Hepatic stellate cell (primary cell): ENCODE measurements at regions not wholly inside any gene's neighbourhood (a gene's known extent, or its start where the extent isn't known, plus 50 kb on each side); places are given as distances from the start of the nearest gene placed in this dataset.
A peak's percentile ranks its signal among the peaks of the same experiment; 100 is the strongest.

Experiments
- DNase-seq: peaks from one replicate; pipeline ENCODE4 v3.0.0; 2011; ENCODE audit warnings: low spot score

DNA sequence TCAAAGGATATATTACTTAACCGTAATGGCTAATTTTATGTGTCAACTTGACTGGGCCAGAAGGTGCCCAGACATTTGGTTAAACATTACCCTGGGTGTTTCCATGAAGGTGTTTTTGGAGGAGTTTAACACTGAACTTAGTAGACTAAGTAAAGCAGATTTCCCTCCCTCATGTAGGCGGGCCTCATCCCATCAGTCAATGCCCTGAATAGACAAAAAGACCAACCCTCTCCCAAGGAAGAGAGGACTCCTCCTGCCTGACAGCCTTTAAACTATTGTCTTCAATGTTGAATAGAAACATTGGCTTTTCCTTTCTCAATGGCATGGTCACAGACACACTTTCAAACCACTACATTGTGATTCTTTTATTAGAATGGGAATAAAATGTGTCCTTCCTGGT is 121.9 kb downstream of the SETD4 start:
- no peak for DNase-seq

DNA sequence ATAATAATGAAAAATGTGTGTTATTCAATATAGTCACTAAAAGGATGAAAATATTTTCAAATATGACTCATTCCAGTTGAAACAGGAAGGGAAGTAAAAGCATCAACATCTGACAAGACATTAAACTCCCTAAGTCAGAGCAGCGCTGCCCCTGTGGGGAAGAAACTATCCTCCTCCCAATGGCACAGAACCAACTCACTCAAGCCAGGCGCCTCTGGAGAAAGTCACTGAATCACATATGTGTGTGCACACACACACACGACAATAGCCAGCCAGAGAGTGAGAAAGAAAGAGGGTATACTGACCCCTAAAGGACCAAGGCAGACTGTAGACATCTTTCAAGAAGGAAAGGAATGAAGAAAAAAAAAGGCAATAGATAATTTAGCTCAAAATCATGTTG is 126.9 kb downstream of the SETD4 start:
- peak; percentile 67 for DNase-seq

DNA sequence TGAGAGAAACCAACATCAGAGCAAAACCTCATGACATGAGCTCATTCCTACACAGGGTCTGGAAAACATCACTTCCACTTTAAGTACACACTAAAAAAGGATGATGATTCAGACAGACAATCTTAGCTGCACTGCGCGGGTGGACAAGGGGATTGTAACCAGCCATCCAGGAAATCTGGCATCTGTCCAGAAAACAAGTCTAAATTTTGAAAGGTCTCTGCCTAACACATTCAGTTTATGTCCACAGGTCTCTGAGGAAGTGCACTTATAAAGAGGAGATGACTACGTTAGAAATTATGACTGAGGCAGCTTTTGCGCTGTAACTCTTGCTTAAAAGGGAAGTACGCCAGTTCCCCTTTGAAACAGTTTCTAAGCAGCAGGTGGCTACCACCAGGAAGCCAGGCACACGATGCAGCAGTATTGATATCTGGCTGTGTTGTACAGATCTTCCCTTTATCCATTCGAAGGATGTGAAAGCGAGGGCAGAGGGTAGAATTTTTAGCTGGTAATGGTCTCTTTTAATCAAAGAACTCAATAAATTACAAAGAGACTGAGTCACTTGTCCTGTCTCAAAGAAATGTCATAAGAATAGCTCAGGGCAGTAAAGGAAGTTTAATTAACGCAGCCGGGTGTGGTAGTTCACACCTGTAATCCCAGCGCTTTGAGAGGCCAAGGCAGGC is 128.0 kb downstream of the SETD4 start:
- peak; percentile 70 for DNase-seq

DNA sequence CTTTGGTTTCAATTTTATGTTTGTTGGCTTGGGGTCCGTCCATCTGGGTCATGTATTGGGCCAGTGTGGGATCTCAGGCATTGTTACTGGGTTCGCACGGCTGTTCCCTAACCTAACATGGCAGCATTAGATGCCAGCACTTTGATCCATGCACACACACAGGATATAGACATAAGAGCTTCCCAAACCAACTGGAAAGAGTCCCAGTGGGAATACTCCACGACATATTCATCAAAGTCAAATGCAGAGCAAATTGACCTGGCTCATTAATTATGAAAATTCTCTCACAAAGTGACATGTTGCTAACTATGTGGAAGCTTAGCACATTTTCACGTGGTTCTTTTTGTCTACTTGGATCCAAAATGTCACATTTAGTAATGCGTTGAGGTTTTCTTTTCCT is 130.4 kb downstream of the SETD4 start:
- DNase-seq, result no peak

DNA sequence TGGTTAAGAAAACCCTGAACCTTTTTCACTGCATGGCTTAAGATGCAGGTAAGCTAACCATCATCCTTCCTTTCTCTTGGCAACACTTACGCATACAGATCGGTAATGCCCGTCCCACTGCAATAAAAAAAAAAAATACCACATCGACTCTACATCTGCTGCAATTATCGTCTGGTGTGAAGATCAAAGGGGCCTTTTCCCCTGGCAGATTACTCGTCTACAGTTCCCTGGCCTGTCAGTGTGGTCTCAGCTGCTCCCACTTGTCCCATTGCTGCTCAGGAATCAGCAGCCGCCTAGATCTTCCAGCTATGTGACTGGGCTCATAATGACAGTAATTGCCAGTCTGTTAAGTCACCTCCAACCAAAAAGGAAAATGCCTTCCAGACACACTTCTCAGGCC is 133.1 kb downstream of the SETD4 start:
- no peak for DNase-seq

DNA sequence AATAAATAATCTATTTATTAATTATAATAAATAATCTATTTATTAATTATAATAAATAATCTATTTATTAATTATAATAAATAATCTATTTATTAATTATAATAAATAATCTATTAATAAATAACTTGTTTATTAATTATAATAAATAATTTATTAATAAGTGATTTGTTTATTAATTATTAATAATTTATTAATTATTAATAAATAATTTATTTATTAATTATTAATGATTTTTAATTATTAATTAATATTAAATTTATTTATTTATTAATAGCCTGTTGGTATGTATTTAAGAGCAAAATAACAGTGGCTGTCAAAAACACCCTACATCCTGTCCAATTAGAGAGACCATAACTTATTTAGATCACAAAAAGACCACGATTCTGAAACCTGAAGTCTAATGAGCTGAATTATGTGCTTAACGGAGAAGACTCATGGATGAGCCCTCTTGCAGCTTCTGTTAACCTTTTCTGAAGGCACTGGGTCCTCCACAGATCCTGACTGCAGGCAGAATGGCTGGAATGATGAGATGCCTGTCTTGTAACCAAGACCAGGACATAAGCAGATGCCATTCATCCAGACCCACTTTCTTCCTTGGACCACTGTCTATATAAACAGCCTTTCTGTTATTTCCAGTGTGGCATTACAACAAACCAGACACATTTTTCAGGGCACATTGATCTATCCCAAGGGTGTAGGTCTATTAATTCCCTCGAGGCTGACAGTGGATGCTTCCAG is 134.2 kb downstream of the SETD4 start:
- no peak for DNase-seq

DNA sequence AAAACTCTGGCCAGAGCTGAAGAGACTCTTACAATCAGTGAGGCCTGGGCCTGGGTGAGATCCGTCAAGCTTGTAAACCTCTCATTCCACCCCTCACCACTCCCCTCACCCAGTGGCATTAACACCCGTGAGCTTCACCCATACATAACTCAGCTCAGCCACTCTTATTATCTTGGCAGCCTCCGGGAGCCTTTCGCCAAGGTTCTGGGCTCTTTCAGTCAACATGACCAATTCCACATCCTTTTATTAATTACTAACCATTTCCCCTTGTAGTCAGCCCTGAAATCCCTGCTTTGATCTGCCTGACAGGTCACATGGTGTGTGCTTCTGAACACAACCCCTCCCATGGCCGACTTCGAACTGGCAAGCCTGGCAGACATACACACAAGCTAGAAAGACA is 134.8 kb downstream of the SETD4 start:
- no peak for DNase-seq

DNA sequence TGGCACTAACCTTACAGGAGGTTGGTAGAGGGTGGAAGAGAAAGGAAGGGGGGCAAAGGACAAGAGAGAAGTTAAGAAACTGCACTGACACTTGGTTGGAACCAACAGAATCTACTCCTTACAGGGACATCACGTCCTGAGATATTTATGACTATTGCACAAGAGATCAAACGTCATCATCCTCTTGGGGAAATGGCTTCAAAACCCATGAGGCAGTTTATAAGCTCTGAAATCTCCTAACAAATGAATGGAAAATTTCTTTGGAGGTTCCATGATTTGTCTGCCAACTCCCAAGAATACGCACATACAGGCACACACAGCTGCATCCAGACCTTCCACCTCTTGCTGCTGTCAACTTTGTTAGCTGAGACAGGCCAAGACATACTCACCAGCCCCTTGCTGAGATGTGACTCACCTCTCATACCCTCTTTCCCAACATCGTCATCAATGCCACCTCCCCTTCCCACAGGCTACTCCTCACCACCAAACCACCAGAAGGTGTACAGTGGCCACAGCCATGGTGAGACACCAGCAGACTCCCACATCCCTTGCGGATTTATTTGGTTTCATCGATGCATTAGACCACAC is 135.5 kb downstream of the SETD4 start:
- peak; percentile 7 for DNase-seq

DNA sequence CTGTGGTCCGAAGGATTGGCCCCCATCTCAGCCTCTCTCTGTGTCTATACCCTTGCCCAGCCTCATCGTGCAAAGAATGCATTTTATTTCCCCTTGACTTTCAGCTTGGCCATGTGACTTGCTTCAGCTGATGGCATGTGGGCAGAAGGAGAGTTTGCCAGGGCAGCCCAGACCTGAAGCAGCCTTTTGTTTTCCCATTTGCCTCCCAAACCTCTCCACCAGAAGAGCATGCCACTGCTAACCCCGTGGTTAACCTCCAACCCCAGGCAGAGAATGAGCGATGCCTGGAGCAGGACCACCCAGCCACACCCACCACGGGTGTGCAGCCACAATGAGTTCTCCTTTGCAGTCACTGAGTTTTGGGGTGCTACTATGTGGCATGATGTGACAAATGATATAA is 136.4 kb downstream of the SETD4 start:
- DNase-seq, result no peak

DNA sequence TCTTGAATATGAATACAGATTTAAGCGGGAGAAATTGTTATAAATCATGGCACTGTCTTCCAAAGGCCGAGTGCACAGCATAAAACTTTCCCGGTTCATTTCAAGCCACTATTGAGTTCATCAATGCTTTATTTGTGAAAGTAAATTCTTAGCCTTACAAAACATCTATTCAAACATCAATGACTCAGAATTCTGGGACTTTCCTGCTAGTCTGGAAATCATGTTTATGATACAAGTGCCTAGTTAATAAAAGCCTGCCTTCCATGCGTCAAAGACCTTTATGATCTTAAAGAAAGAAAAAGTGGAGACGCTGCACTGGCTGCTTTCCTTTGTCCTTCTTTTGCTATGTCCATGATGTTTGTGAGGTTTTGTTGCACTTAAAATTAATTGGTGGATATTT is 137.7 kb downstream of the SETD4 start:
- no peak for DNase-seq

DNA sequence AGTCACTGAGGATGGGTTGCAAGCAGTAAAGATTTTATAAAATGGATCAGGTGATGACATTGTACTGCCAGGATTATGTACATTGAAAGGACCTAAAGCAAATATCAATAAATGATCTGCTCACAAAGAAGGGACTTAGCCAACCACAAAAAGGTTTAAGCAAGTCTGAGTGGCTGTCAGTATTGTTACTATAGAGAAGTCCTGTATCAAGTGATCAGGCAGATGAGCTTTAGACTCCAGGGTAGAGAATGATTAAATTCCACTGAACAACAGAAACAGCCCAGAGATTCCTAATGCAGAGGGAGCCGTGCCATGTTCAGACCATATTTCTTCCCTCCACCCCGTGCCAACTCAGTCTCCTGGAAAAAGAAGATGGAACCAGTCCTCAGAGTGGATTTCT is 138.9 kb downstream of the SETD4 start:
- DNase-seq, result no peak

DNA sequence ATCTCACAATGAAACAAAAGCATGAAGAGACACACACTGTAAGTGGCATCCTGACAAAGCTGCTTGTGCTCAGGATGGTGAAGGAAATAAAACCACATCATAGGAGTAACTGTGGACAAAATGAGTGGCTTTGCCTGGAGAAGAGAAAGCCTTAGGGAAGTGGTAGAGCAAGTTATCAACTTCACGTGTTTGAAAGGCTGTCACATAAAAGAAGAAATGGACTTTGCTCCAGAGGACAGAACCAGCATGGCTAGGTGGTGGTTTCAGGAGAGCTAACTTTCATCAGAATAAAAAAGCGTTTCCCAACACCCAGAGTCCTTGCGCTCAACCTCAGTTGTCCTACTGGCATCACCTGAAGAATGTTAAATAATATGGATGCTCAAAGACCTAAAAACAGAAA is 139.9 kb downstream of the SETD4 start:
- no peak for DNase-seq

DNA sequence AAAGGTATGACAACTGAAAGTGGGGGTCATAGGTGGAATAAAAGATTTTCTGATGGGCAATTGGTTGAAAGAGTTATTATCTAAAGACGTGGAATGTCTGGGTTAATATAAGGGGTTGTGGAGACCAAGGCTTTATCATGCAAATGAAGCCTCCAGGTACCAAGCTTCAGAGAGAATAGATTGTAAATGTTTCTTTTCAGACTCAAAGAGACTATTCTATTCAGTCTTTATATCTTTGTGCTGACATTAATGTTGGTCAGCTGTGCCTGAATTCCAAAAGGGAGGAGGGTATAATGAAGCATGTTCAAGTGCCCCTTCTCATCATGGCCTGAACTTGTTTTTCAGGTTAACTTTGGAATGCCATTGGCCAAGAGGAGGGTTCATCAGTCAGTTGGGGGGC is 145.3 kb downstream of the SETD4 start:
- no peak for DNase-seq

DNA sequence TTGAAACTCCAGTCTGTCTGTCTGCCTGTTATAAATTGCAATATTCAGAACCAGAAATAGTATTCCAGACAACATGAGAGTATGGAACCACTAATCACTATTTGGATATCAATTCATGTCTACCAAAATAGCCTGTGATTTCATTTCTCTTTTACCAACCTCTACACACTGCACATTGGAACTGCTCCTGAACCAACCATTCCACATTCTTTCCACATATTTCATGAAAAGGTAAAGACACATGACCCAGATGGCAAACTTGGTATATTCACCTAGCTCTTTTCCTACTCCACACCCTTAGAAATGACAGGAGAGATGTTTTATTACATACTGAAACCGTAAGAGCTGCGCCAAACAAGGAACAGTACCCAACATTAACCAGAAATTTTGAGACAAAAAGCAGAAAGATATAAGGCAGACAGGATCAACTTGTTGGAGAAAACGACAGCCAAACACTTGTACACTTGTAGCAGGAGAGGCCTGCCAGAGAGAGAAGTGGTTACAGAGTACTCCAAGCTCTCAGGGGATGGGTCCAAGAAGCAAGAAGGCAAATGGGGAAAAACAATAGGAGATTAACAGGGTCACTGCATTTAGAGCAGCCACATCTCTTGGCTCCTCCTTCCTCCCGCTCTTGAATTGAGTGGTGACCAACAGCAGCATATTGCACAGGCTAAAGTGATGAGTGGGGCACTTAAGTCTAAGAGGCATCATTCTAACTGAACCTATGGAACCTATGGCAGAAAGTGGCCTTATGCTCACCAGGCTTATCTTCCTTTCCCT is 148.7 kb downstream of the SETD4 start:
- no peak for DNase-seq

DNA sequence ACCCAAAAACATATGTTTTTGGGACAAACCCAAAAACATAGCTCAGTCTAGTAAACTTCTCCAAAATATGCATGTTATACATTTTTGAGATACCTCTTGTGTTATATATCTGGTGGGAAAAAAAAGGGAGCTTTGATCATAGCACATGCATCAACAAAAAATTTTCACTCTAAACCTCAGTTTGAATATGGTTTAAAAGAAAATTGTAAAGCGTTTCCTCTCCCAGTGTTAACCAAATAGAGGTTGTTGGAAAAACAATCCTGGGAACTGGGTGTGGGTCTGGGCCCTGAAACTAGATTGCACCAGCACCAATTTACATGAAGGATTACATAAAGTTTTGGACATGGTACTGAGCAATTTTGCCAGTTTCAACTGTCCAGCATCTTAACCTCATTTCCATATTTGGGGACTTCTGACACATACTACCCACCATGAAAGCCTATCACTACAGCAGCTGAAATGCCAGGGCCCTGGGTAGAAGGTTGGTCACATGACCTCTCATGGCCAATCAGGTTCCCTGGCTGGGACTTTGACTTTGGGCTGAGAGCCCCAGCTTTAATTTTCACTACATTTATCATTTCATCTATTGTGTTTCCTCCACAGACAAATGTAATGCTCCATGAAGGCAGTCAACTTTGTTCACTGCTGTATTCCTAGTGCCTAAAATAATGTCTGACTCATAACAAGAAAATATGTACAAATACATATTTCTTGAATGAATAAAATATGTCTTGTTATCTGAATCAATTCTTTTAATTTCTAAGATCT is 150.7 kb downstream of the SETD4 start:
- DNase-seq, result peak; percentile 49

DNA sequence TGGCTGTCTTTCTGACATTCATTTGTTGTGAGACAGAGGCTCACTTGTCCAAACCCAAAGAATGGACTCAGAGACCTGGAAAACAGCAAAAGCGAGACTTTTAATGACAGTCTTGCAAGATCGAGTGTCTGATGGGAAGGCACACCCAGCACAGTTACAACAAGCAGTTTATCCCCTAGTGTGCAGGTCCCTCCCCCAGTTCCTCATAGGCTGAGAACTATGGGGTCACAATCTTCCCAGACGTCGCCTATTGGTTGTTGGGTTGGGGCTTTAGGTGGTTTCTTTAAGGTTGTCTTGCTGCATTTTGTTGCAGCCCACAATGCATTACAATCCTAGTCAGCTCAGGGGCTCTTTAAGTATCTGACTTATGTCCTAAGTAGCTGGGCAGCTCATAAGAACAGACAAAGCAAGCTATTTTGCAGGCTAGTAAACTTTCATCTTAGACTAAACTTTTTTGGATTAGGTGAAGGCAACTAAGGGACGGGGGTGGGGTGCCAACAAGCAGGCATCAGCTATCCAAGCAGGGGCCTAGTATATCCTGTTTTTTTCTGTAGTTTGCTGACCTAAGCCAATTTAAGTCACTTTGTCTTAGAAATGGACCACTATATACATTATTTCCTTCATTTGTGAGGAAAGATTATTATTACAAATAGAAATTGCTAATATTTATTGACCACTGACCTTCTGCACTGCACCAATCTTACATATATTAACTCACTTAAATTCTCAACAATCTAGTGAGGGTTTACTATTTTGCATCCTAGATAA is 151.8 kb downstream of the SETD4 start:
- DNase-seq, result no peak

DNA sequence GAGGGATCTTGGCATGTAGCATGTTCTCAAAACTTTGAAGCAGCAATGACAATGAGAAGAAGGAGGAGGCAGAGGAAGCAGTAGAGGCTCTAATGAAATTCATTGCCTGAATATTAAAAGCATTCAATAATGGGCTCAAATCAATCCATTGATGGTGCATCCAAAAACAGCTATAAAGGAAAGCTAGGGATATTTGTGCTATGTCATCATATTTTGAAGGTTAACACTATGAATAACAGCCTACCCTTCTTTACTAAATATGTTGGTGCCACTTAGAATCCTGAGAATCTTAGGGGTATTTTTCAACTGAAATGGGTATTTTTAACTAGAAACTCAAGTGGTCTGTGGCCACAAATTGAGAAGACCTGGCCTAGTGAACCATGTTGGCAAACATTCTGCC is 153.7 kb downstream of the SETD4 start:
- DNase-seq, result no peak

DNA sequence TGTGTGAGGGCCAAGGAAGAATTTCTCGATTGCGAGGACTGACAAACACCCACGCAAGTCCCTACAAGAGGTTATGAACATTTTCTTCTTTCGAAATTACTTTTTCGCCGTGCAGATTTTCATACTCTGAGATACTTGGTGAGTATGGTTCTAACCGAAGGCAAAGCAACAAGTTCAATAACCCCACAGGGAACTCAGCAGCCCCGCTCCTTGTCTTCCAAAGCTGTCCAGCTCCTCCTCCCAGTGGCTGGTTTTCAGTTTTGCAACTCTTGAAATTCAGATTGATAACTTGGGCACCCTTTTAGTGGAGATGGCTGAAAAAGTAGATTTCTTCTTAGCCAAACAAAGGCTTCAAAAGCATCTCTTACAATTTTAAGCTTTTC is 154.4 kb downstream of the SETD4 start:
- no peak for DNase-seq

DNA sequence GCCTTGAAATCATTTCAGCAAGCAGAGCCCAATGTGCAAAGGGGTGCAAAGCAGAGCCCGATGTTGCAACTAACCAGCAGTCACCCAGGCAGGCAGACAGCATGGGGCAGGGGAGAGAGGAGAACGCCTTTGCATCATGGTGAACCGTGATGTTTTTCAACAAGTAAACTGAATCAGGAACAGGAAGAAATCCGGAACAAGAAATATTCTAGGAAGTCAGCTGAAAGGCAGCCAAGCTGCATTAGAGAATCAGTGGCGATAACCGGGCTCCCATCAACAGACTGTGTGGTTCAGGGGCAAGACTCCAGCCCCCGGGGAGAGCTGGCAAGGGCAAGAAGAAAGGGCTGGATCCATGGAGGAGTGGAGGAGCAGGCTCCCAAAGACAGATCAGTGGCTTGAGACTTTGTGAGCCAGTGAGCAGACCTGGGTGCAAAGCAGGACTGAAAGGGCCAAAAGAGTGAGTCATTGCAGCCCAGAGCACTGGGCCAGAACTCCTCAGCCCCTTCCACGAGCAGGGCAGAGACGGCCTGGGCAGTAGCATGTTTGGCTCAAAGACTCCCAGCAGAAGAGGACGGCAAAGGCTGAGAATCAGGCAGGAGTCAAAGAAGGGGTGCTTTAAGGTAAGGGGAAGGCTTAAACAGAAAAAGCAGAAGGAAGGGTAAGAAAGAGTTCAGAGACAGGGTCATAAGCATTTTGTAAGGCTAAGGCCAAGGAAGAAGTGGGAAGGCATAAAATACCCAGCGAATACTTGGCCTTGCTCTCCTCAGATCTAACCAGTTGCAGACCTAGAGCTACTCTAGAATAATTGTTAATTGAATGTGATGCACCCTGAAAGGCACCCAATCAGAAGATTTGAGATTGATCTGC is 155.0 kb downstream of the SETD4 start:
- peak; percentile 25 for DNase-seq

DNA sequence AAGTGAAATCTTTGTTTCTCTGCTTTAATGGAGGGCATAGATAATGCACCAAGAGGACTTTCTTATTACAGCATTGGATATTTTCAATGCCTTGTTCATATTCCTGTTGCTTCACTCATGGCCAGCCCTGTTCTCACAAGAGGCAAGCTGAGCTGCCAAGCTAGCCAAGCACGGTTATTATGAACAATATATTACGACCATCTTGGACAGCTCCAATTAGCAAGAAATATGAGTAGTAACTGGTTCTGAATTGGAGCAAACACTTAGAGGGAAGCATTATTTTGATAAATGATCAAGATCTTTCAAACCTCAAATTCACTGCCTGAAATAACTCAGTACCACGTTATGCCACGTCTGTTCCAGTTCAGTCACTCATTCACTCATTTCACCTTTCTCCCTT is 159.8 kb downstream of the SETD4 start:
- DNase-seq, result no peak
